Peyer's patch (tissue), 4 donors: ENCODE measurements at regions not wholly inside any gene's neighbourhood (a gene's known extent, or its start where the extent isn't known, plus 50 kb on each side); places are given as distances from the start of the nearest gene placed in this dataset.
"Not testable (repeated sequence)": the region's sequence is repeated elsewhere in the genome, so short reads cannot be mapped to it uniquely, and the experiment has no call there.

Source experiments
- DNase-seq, 3 donors: peaks; one replicate each; pipeline ENCODE4 v3.0.0-alpha.2; 2017 to 2019
- H3K27ac ChIP-seq, 4 donors: fragments of 200-600 bp; sonication (generic); one replicate each; pipeline ENCODE4 v1.5.1; 2016 to 2019
- H3K27me3 ChIP-seq, 2 donors: fragments of 200-600 bp; sonication (generic); one replicate each; pipeline ENCODE4 v1.5.1; 2019
- H3K36me3 ChIP-seq, 3 donors: fragments of 200-600 bp; sonication (generic); one replicate each; pipeline ENCODE4 v1.5.1; 2016 to 2019
- H3K4me1 ChIP-seq, 4 donors: fragments of 200-600 bp; sonication (generic); one replicate each; pipeline ENCODE4 v1.5.1; 2016 to 2019
- H3K4me3 ChIP-seq, 4 donors: fragments of 200-600 bp; sonication (generic); 1 replicate in 3 of 4; 2 replicates in 1 of 4; pipeline ENCODE4 v1.5.1; 2016 to 2019; ENCODE audit warnings: mild to moderate bottlenecking in 1 of 4
- H3K9me3 ChIP-seq, 4 donors: fragments of 200-600 bp; sonication (generic); one replicate each; pipeline ENCODE4 v1.5.1; 2016 to 2019; ENCODE audit warnings: mild to moderate bottlenecking in 1 of 4
- POLR2A ChIP-seq, 2 donors: fragments of 450-650 bp; IDR thresholded peaks; one replicate each; pipeline ENCODE4 v1.5.1; 2017; ENCODE audit warnings: antibody characterized with exemption in 2 of 2, mild to moderate bottlenecking in 2 of 2, moderate library complexity in 2 of 2
- small RNA-seq, 2 donors: library from RNA; depleted of rRNA; stranded (forward); fragments of <200 nt; gene quantifications; one replicate each; pipeline ENCODE3, GENCODE V24; 2016
- TF ChIP-seq, protein P1 (sequence below), 6 experiments: fragments of 450-650 bp in 4 of 6; fragments of 200-600 bp in 2 of 6; sonication (generic) in 1 of 6; IDR thresholded peaks; one replicate each; pipeline ENCODE4 v1.5.1; 2017 to 2019; ENCODE audit warnings: antibody characterized with exemption in 6 of 6, mild to moderate bottlenecking in 3 of 6, moderate library complexity in 1 of 6

DNA sequence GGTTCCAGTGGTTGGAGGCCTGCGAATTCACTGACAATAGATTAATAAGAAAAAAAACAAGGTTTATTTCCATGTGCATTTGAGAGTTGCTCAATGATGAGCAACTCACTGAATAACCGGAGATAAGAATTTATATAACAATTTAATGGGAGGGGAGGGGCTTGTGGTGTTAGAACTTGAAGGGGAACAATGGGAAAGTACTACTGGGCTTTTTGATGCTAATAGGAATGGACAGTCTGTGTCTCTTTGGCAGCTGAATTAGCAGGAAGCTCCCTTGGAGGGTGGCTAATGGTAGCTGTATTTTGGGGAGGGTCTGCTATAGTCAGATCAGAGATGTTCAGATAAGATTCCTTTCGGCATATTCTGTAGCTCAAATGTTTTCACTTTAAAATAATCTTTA lies 62.4 kb upstream of the GMDS start:
- TF ChIP-seq, protein P1, sequence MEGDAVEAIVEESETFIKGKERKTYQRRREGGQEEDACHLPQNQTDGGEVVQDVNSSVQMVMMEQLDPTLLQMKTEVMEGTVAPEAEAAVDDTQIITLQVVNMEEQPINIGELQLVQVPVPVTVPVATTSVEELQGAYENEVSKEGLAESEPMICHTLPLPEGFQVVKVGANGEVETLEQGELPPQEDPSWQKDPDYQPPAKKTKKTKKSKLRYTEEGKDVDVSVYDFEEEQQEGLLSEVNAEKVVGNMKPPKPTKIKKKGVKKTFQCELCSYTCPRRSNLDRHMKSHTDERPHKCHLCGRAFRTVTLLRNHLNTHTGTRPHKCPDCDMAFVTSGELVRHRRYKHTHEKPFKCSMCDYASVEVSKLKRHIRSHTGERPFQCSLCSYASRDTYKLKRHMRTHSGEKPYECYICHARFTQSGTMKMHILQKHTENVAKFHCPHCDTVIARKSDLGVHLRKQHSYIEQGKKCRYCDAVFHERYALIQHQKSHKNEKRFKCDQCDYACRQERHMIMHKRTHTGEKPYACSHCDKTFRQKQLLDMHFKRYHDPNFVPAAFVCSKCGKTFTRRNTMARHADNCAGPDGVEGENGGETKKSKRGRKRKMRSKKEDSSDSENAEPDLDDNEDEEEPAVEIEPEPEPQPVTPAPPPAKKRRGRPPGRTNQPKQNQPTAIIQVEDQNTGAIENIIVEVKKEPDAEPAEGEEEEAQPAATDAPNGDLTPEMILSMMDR (IDR thresholded peaks at IDR 0.05), result no peak
- TF ChIP-seq POLR2A (IDR thresholded peaks at IDR 0.05), result no peak
- Histone ChIP-seq H3K27ac (no peak overlapping the region), H3K36me3 (no peaks in the 10 kb centered on the region), H3K9me3 (no peaks in the 10 kb centered on the region), H3K4me3 (no peak overlapping the region), H3K27me3 (no peaks in the 10 kb centered on the region), H3K4me1 (peaks cover 0 to 30% (median 0%) of the 10 kb centered on the region in 4 donors)
- no peak for DNase-seq

GRCh38 chr6:2305951-2306350 lies 60.5 kb upstream of the GMDS start:
- TF ChIP-seq POLR2A (IDR thresholded peaks at IDR 0.05), result no peak
- TF ChIP-seq, protein P1 (IDR thresholded peaks at IDR 0.05), result no peak
- Histone ChIP-seq H3K36me3 (no peaks in the 10 kb centered on the region), H3K27ac (peak overlapping the region in 2 of 4 donors; percentile 45 to 62), H3K9me3 (no peaks in the 10 kb centered on the region), H3K4me1 (peaks cover 0 to 30% (median 0%) of the 10 kb centered on the region in 4 donors), H3K4me3 (peak overlapping the region in 1 of 4 donors; percentile 19), H3K27me3 (no peaks in the 10 kb centered on the region)
- DNase-seq, result peak in 2 of 3 donors; percentile 53 to 68

DNA sequence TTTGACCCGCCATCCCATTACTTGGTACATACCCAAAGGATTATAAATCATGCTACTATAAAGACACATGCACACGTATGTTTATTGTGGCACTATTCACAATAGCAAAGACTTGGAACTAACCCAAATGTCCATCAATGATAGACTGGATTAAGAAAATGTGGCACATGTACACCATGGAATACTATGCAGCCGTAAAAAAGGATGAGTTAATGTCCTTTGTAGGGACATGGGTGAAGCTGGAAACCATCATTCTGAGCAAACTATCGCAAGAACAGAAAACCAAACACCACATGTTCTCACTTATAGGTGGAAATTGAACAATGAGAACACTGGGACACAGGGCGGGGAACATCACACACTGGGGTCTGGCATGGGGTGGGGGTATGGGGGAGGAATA lies 57.1 kb upstream of the GMDS start:
- not testable (repeated sequence) for DNase-seq, H3K27ac ChIP-seq

DNA sequence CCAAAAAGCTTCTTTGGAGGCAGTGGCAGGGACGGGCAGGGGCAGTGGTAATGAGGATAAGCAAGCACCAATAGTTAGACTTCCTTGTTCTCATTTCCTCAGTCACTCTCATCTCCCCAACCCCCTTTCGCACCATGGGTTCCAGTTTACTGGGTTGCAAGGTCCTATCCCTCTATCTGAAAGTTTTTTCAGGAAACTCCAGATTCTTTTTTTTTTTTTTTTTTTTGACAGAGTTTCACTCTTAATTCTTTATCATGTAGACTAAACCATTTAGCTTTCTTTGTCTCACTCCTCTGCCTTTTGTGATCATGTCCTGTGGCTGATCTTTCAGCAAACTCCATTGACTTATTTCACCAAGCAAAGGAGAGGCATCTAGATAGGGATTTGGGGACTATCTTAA lies 51.4 kb upstream of the GMDS start:
- Histone ChIP-seq H3K36me3 (no peaks in the 10 kb centered on the region), H3K27me3 (no peaks in the 10 kb centered on the region), H3K4me1 (no peaks in the 10 kb centered on the region), H3K27ac (no peak overlapping the region), H3K4me3 (no peak overlapping the region), H3K9me3 (peaks cover 0 to 12% (median 0%) of the 10 kb centered on the region in 4 donors)
- TF ChIP-seq, protein P1 (IDR thresholded peaks at IDR 0.05), result no peak
- TF ChIP-seq POLR2A (IDR thresholded peaks at IDR 0.05), result no peak
- DNase-seq, result no peak

More for the DNA sequence above, 57.1 kb upstream of the GMDS start:
- not testable (repeated sequence) for H3K27me3 ChIP-seq, H3K4me3 ChIP-seq, H3K4me1 ChIP-seq, H3K36me3 ChIP-seq, H3K9me3 ChIP-seq

Small RNA genes lying in the stretch of these regions (small RNA-seq; reads per million reads assigned to genes)
- 0 reads per million in 2 donors for gene HMGN2P28
